HG03378 (cell line): ENCODE measurements at regions not wholly inside any gene's neighbourhood (a gene's known extent, or its start where the extent isn't known, plus 50 kb on each side); places are given as distances from the start of the nearest gene placed in this dataset.
"Not testable (repeated sequence)": the region's sequence is repeated elsewhere in the genome, so short reads cannot be mapped to it uniquely, and the experiment has no call there.

Source experiments
- ATAC-seq: cut with Tn5 transposase; IDR thresholded peaks from one replicate; pipeline ENCODE4 v1.9.1; 2021; ENCODE audit warnings: mild to moderate bottlenecking, moderate library complexity; ENCODE audit not compliant: unreplicated experiment

GRCh38 chr18:55996717-55997116, 408.7 kb upstream of the TCF4 start:
- no peak for ATAC-seq

GRCh38 chr18:55990186-55990585, 402.2 kb upstream of the TCF4 start:
- ATAC-seq: no peak

- no peak for ATAC-seq
Observed at GRCh38 chr18:55988537-55988936, 400.5 kb upstream of the TCF4 start.

- no peak for ATAC-seq
Observed at GRCh38 chr18:55983433-55983832, 395.4 kb upstream of the TCF4 start.

GRCh38 chr18:55982992-55983391, 395.0 kb upstream of the TCF4 start:
- no peak for ATAC-seq

- ATAC-seq: no peak
Observed at GRCh38 chr18:55981712-55982475, 393.9 kb upstream of the TCF4 start.

GRCh38 chr18:55974521-55974920, 386.5 kb upstream of the TCF4 start:
- ATAC-seq: no peak

- ATAC-seq: no peak
Observed at GRCh38 chr18:55968550-55968949, 380.6 kb upstream of the TCF4 start.

- ATAC-seq: no peak
Observed at GRCh38 chr18:55967019-55967418, 379.0 kb upstream of the TCF4 start.

- no peak for ATAC-seq
Observed at GRCh38 chr18:55964171-55964570, 376.2 kb upstream of the TCF4 start.

- no peak for ATAC-seq
Observed at GRCh38 chr18:55953326-55953725, 365.3 kb upstream of the TCF4 start.

GRCh38 chr18:55951738-55952137, 363.7 kb upstream of the TCF4 start:
- ATAC-seq: not testable (repeated sequence)

GRCh38 chr18:55950379-55951166, 362.6 kb upstream of the TCF4 start:
- ATAC-seq: no peak

- ATAC-seq: no peak
Observed at GRCh38 chr18:55934821-55935220, 346.8 kb upstream of the TCF4 start.

GRCh38 chr18:55932675-55933074, 344.7 kb upstream of the TCF4 start:
- ATAC-seq: no peak

GRCh38 chr18:55927831-55928230, 339.8 kb upstream of the TCF4 start:
- ATAC-seq: no peak

- ATAC-seq: no peak
Observed at GRCh38 chr18:55925772-55926171, 337.8 kb upstream of the TCF4 start.

- no peak for ATAC-seq
Observed at GRCh38 chr18:55920063-55920462, 332.1 kb upstream of the TCF4 start.

- ATAC-seq: no peak
Observed at GRCh38 chr18:55918444-55918843, 330.5 kb upstream of the TCF4 start.

GRCh38 chr18:55912919-55913318, 324.9 kb upstream of the TCF4 start:
- ATAC-seq: no peak

- ATAC-seq: no peak
Observed at GRCh38 chr18:55912071-55912470, 324.1 kb upstream of the TCF4 start.

- ATAC-seq: no peak
Observed at GRCh38 chr18:55910296-55910695, 322.3 kb upstream of the TCF4 start.
